ENCODE measurements at regions not wholly inside any gene's neighbourhood (a gene's known extent, or its start where the extent isn't known, plus 50 kb on each side); places are given as distances from the start of the nearest gene placed in this dataset.

GRCh38 chr12:113555226-113555625 lies 83.6 kb upstream of the LHX5 start:
- TF ChIP-seq, protein P1, sequence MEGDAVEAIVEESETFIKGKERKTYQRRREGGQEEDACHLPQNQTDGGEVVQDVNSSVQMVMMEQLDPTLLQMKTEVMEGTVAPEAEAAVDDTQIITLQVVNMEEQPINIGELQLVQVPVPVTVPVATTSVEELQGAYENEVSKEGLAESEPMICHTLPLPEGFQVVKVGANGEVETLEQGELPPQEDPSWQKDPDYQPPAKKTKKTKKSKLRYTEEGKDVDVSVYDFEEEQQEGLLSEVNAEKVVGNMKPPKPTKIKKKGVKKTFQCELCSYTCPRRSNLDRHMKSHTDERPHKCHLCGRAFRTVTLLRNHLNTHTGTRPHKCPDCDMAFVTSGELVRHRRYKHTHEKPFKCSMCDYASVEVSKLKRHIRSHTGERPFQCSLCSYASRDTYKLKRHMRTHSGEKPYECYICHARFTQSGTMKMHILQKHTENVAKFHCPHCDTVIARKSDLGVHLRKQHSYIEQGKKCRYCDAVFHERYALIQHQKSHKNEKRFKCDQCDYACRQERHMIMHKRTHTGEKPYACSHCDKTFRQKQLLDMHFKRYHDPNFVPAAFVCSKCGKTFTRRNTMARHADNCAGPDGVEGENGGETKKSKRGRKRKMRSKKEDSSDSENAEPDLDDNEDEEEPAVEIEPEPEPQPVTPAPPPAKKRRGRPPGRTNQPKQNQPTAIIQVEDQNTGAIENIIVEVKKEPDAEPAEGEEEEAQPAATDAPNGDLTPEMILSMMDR (IDR thresholded peaks at IDR 0.05; ENCODE audit: insufficient read depth, low read depth, low read length, missing control alignments): no peak
- no peak overlapping the region for H3K4me3 ChIP-seq (ENCODE audit: low read depth, low read length)
- no peak for DNase-seq (ENCODE audit: low read depth)

- TF ChIP-seq, protein P1 (IDR thresholded peaks at IDR 0.05; ENCODE audit: insufficient read depth, low read depth, low read length, missing control alignments): no peak
- no peak for DNase-seq (ENCODE audit: low read depth)
- H3K4me3 ChIP-seq (ENCODE audit: low read depth, low read length): no peak overlapping the region
Measured at GRCh38 chr12:113552760-113553159, 81.1 kb upstream of the LHX5 start.

- no peak for DNase-seq (ENCODE audit: low read depth)
Measured at GRCh38 chr12:113551563-113551962, 79.9 kb upstream of the LHX5 start.

DNA sequence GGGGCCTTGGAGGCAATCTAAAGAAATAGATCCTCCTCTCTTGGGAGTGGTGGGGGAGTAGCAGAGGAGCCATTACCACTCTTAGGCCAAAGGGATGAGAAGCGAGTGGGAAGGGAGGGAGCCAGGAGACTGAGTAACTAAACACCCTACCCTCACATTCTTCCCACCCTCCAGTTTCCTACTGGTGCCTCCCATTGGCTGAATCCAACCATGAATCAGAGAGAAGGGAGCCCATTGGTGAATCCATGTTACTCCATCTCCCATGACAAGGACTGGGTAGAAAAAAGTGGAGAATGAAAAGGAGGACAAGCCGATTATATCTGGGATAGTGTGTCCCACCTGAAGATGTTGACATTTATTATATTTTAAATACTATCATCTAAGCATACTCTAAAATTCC lies 76.8 kb upstream of the LHX5 start:
- TF ChIP-seq, protein P1 (IDR thresholded peaks at IDR 0.05; ENCODE audit: insufficient read depth, low read depth, low read length, missing control alignments): no peak
- H3K4me3 ChIP-seq (ENCODE audit: low read depth, low read length): no peak overlapping the region
- no peak for DNase-seq (ENCODE audit: low read depth)

More at GRCh38 chr12:113551563-113551962, 79.9 kb upstream of the LHX5 start:
- TF ChIP-seq, protein P1 (IDR thresholded peaks at IDR 0.05; ENCODE audit: insufficient read depth, low read depth, low read length, missing control alignments): no peak
- no peak overlapping the region for H3K4me3 ChIP-seq (ENCODE audit: low read depth, low read length)

GRCh38 chr12:113546916-113547863 lies 75.5 kb upstream of the LHX5 start:
- TF ChIP-seq, protein P1 (IDR thresholded peaks at IDR 0.05; ENCODE audit: insufficient read depth, low read depth, low read length, missing control alignments): no peak
- no peak for DNase-seq (ENCODE audit: low read depth)
- H3K4me3 ChIP-seq (ENCODE audit: low read depth, low read length): no peak overlapping the region

DNA sequence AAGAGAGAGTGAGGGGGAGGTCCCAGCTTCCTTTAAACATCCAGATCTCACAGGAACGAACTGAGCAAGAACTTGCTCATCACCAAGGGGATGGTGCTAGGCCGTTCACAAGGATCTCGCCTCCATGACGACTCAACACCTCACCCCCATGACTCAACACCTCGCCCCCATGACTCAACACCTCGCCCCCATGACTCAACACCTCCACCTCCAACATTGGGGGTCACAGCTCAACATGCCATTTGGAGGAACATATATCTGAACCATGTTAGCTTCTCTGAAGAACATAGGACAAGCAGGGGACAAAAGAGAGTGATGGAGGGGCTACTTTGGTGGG lies 66.0 kb upstream of the LHX5 start:
- no peak for DNase-seq (ENCODE audit: low read depth)
- H3K4me3 ChIP-seq (ENCODE audit: low read depth, low read length): no peak overlapping the region
- TF ChIP-seq, protein P1 (IDR thresholded peaks at IDR 0.05; ENCODE audit: insufficient read depth, low read depth, low read length, missing control alignments): no peak

All from GM12865 (cell line).